ENCODE measurements at regions not wholly inside any gene's neighbourhood (a gene's known extent, or its start where the extent isn't known, plus 50 kb on each side); places are given as distances from the start of the nearest gene placed in this dataset.

GRCh38 chr6:94462231-94462630, 1042.9 kb upstream of the EPHA7 start:
- H3K4me3 ChIP-seq (ENCODE audit: low read depth in 1 of 2, low read length in 2 of 2), result no peak overlapping the region

DNA sequence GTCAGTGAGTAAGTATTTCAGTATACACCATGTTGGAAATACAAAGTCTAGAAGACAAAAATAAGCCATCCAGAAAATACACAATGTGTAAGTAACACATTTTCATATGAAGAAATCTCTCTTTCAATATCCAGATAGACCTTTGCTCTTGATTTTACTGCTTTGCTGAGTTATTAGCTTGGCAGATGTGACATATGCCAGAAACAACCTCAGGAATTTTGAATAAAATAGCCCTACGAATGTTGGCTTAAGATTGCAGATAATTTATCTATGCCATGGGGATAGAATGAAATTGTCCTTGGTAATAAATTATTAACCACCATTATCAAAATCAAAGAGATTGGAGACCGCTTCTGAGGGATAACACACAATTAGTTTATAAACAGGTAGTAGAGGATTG, 1036.9 kb upstream of the EPHA7 start:
- Histone ChIP-seq H3K4me1 (ENCODE audit: control insufficient read depth in 1 of 2, insufficient read depth in 2 of 2, low read length in 2 of 2) (no peaks in the 10 kb centered on the region), H3K27ac (ENCODE audit: low read length) (no peak overlapping the region), H3K4me3 (ENCODE audit: low read depth in 1 of 2, low read length in 2 of 2) (no peak overlapping the region), H3K36me3 (ENCODE audit: control insufficient read depth in 1 of 2, insufficient read depth in 2 of 2, low read length in 2 of 2) (no peaks in the 10 kb centered on the region), H3K9me3 (ENCODE audit: control insufficient read depth in 1 of 2, low read length in 2 of 2) (no peaks in the 10 kb centered on the region), H3K27me3 (ENCODE audit: low read depth, low read length) (no peaks in the 10 kb centered on the region)

More at GRCh38 chr6:94462231-94462630, 1042.9 kb upstream of the EPHA7 start:
- Histone ChIP-seq H3K4me1 (ENCODE audit: control insufficient read depth in 1 of 2, insufficient read depth in 2 of 2, low read length in 2 of 2) (no peaks in the 10 kb centered on the region), H3K9me3 (ENCODE audit: control insufficient read depth in 1 of 2, low read length in 2 of 2) (no peaks in the 10 kb centered on the region), H3K27me3 (ENCODE audit: low read depth, low read length) (no peaks in the 10 kb centered on the region), H3K36me3 (ENCODE audit: control insufficient read depth in 1 of 2, insufficient read depth in 2 of 2, low read length in 2 of 2) (no peaks in the 10 kb centered on the region), H3K27ac (ENCODE audit: low read length) (no peak overlapping the region)

DNA sequence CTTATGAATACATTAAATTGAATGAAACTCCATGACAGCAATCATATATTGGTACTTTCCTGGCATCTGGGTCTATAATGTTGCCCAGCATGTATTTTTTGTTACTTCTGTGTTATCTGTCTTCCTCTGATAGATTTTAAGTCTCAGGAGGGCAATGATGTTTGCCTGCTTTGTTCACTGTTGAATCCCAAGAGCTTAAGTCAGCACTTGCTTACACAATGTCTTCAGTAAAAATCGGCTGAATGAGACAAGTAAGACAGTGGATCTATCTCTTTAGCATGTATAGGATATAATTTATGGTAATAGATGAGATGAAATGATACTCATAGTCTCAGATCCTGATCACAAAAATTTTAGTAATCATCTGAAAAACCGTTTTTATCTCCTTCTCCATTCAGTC, 1034.9 kb upstream of the EPHA7 start:
- no peak overlapping the region for H3K4me3 ChIP-seq (ENCODE audit: low read depth in 1 of 2, low read length in 2 of 2)
- H3K4me1 ChIP-seq (ENCODE audit: control insufficient read depth in 1 of 2, insufficient read depth in 2 of 2, low read length in 2 of 2), result no peaks in the 10 kb centered on the region
- no peaks in the 10 kb centered on the region for H3K9me3 ChIP-seq (ENCODE audit: control insufficient read depth in 1 of 2, low read length in 2 of 2)
- H3K27me3 ChIP-seq (ENCODE audit: low read depth, low read length), result no peaks in the 10 kb centered on the region
- H3K27ac ChIP-seq (ENCODE audit: low read length), result no peak overlapping the region
- H3K36me3 ChIP-seq (ENCODE audit: control insufficient read depth in 1 of 2, insufficient read depth in 2 of 2, low read length in 2 of 2), result no peaks in the 10 kb centered on the region

GRCh38 chr6:94446120-94446519, 1026.8 kb upstream of the EPHA7 start:
- Histone ChIP-seq H3K4me1 (ENCODE audit: control insufficient read depth in 1 of 2, insufficient read depth in 2 of 2, low read length in 2 of 2) (no peaks in the 10 kb centered on the region), H3K27me3 (ENCODE audit: low read depth, low read length) (no peaks in the 10 kb centered on the region), H3K27ac (ENCODE audit: low read length) (no peak overlapping the region), H3K36me3 (ENCODE audit: control insufficient read depth in 1 of 2, insufficient read depth in 2 of 2, low read length in 2 of 2) (no peaks in the 10 kb centered on the region), H3K9me3 (ENCODE audit: control insufficient read depth in 1 of 2, low read length in 2 of 2) (no peaks in the 10 kb centered on the region), H3K4me3 (ENCODE audit: low read depth in 1 of 2, low read length in 2 of 2) (no peak overlapping the region)

DNA sequence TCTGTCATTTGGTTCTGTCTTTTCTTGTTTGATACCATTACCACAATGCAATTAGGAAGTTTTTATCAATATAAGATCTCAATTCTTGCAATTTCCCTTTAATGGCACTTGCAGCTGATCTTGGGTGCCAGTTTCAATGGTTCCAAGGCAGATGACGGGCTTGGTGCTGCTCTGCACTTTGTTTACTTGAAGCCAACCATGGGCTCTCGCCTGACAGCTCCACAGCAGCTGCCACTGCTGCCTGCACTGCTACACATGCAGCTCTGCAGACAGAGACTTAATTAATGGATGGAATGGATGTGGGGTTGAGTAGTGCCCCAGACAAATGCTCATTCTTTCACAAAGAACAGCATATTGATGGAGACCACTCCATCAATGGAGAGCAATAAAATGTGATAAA, 1024.3 kb upstream of the EPHA7 start:
- Histone ChIP-seq H3K27ac (ENCODE audit: low read length) (no peak overlapping the region), H3K4me1 (ENCODE audit: control insufficient read depth in 1 of 2, insufficient read depth in 2 of 2, low read length in 2 of 2) (no peaks in the 10 kb centered on the region), H3K27me3 (ENCODE audit: low read depth, low read length) (no peaks in the 10 kb centered on the region), H3K9me3 (ENCODE audit: control insufficient read depth in 1 of 2, low read length in 2 of 2) (no peaks in the 10 kb centered on the region), H3K4me3 (ENCODE audit: low read depth in 1 of 2, low read length in 2 of 2) (no peak overlapping the region), H3K36me3 (ENCODE audit: control insufficient read depth in 1 of 2, insufficient read depth in 2 of 2, low read length in 2 of 2) (no peaks in the 10 kb centered on the region)

DNA sequence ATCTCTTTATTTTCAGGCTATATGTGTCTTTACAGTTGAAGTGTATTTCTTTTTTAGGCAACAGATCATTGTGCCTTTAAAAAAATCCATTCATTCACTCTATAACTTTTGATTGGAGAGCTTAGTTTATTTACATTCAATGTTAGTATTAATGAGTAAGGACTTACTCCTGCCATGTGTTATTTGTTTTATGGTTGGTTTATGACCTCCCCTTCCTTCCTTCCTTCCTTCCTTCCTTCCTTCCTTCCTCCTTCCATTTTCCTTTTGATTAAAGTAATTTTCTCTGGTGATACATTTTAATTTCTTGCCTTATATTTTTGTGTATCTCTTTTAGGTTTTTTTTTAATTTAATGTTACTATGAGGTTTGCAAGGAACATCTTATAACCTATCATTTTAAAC, 1005.3 kb upstream of the EPHA7 start:
- Histone ChIP-seq H3K9me3 (ENCODE audit: control insufficient read depth in 1 of 2, low read length in 2 of 2) (peaks cover 0 to 3% of the 10 kb centered on the region in 2 donors), H3K27ac (ENCODE audit: low read length) (no peak overlapping the region), H3K4me3 (ENCODE audit: low read depth in 1 of 2, low read length in 2 of 2) (no peak overlapping the region), H3K36me3 (ENCODE audit: control insufficient read depth in 1 of 2, insufficient read depth in 2 of 2, low read length in 2 of 2) (no peaks in the 10 kb centered on the region), H3K27me3 (ENCODE audit: low read depth, low read length) (no peaks in the 10 kb centered on the region), H3K4me1 (ENCODE audit: control insufficient read depth in 1 of 2, insufficient read depth in 2 of 2, low read length in 2 of 2) (no peaks in the 10 kb centered on the region)

GRCh38 chr6:94417363-94417762, 998.0 kb upstream of the EPHA7 start:
- Histone ChIP-seq H3K9me3 (ENCODE audit: control insufficient read depth in 1 of 2, low read length in 2 of 2) (no peaks in the 10 kb centered on the region), H3K36me3 (ENCODE audit: control insufficient read depth in 1 of 2, insufficient read depth in 2 of 2, low read length in 2 of 2) (no peaks in the 10 kb centered on the region), H3K27ac (ENCODE audit: low read length) (no peak overlapping the region), H3K4me1 (ENCODE audit: control insufficient read depth in 1 of 2, insufficient read depth in 2 of 2, low read length in 2 of 2) (no peaks in the 10 kb centered on the region), H3K27me3 (ENCODE audit: low read depth, low read length) (no peaks in the 10 kb centered on the region), H3K4me3 (ENCODE audit: low read depth in 1 of 2, low read length in 2 of 2) (no peak overlapping the region)

- Histone ChIP-seq H3K27ac (ENCODE audit: low read length) (no peak overlapping the region), H3K4me1 (ENCODE audit: control insufficient read depth in 1 of 2, insufficient read depth in 2 of 2, low read length in 2 of 2) (no peaks in the 10 kb centered on the region), H3K36me3 (ENCODE audit: control insufficient read depth in 1 of 2, insufficient read depth in 2 of 2, low read length in 2 of 2) (no peaks in the 10 kb centered on the region), H3K27me3 (ENCODE audit: low read depth, low read length) (no peaks in the 10 kb centered on the region), H3K4me3 (ENCODE audit: low read depth in 1 of 2, low read length in 2 of 2) (no peak overlapping the region), H3K9me3 (ENCODE audit: control insufficient read depth in 1 of 2, low read length in 2 of 2) (no peaks in the 10 kb centered on the region)
Measured at GRCh38 chr6:94414041-94414440, 994.7 kb upstream of the EPHA7 start.

GRCh38 chr6:94401311-94401710, 982.0 kb upstream of the EPHA7 start:
- H3K9me3 ChIP-seq (ENCODE audit: control insufficient read depth in 1 of 2, low read length in 2 of 2), result no peaks in the 10 kb centered on the region
- H3K27me3 ChIP-seq (ENCODE audit: low read depth, low read length), result no peaks in the 10 kb centered on the region
- no peak overlapping the region for H3K27ac ChIP-seq (ENCODE audit: low read length)
- no peak overlapping the region for H3K4me3 ChIP-seq (ENCODE audit: low read depth in 1 of 2, low read length in 2 of 2)
- no peaks in the 10 kb centered on the region for H3K4me1 ChIP-seq (ENCODE audit: control insufficient read depth in 1 of 2, insufficient read depth in 2 of 2, low read length in 2 of 2)
- no peaks in the 10 kb centered on the region for H3K36me3 ChIP-seq (ENCODE audit: control insufficient read depth in 1 of 2, insufficient read depth in 2 of 2, low read length in 2 of 2)

DNA sequence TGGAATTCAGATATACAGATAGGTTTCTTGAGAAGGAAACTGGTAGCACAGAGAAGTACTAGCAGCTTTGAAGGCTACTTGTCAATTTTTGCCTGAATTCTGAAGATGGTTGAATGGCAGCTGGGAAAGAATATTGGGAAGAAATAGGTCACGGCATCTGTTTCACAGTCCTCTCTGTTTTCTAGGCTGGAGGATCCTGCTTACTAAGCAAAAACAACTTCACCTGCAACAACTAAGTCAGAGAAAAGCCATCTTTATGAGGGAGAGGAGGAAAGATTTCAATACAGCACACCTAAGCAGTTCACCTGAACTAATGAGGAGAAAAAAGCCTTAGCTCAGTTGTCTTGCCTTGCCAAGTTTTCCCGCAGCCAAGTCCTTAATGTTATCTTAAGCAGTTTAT, 975.5 kb upstream of the EPHA7 start:
- Histone ChIP-seq H3K9me3 (ENCODE audit: control insufficient read depth in 1 of 2, low read length in 2 of 2) (no peaks in the 10 kb centered on the region), H3K27ac (ENCODE audit: low read length) (no peak overlapping the region), H3K4me1 (ENCODE audit: control insufficient read depth in 1 of 2, insufficient read depth in 2 of 2, low read length in 2 of 2) (no peaks in the 10 kb centered on the region), H3K36me3 (ENCODE audit: control insufficient read depth in 1 of 2, insufficient read depth in 2 of 2, low read length in 2 of 2) (no peaks in the 10 kb centered on the region), H3K27me3 (ENCODE audit: low read depth, low read length) (no peaks in the 10 kb centered on the region), H3K4me3 (ENCODE audit: low read depth in 1 of 2, low read length in 2 of 2) (no peak overlapping the region)

DNA sequence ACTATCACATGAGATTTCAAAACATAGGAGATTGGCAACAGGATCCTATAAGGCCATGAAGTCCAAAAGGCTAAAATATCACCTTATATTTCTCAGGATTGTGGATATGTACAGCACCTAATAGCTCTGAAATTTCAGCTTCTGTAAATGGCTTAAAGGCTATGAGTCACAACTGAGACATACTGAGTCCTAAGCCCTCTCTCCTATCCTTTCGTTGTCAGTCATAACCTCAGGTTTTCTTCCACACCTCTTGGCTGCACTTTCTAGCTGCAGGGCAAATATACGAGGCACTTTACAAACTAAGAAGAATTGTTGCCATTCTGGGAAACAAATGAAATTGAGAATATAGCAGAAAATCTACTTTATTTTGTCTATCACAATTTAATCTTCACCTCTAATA, 969.9 kb upstream of the EPHA7 start:
- H3K27ac ChIP-seq (ENCODE audit: low read length), result no peak overlapping the region
- no peaks in the 10 kb centered on the region for H3K9me3 ChIP-seq (ENCODE audit: control insufficient read depth in 1 of 2, low read length in 2 of 2)
- no peaks in the 10 kb centered on the region for H3K36me3 ChIP-seq (ENCODE audit: control insufficient read depth in 1 of 2, insufficient read depth in 2 of 2, low read length in 2 of 2)
- no peak overlapping the region for H3K4me3 ChIP-seq (ENCODE audit: low read depth in 1 of 2, low read length in 2 of 2)
- H3K4me1 ChIP-seq (ENCODE audit: control insufficient read depth in 1 of 2, insufficient read depth in 2 of 2, low read length in 2 of 2), result no peaks in the 10 kb centered on the region
- no peaks in the 10 kb centered on the region for H3K27me3 ChIP-seq (ENCODE audit: low read depth, low read length)

- Histone ChIP-seq H3K27me3 (ENCODE audit: low read depth, low read length) (no peaks in the 10 kb centered on the region), H3K4me1 (ENCODE audit: control insufficient read depth in 1 of 2, insufficient read depth in 2 of 2, low read length in 2 of 2) (no peaks in the 10 kb centered on the region), H3K36me3 (ENCODE audit: control insufficient read depth in 1 of 2, insufficient read depth in 2 of 2, low read length in 2 of 2) (no peaks in the 10 kb centered on the region), H3K9me3 (ENCODE audit: control insufficient read depth in 1 of 2, low read length in 2 of 2) (no peaks in the 10 kb centered on the region), H3K27ac (ENCODE audit: low read length) (no peak overlapping the region), H3K4me3 (ENCODE audit: low read depth in 1 of 2, low read length in 2 of 2) (no peak overlapping the region)
Measured at GRCh38 chr6:94377835-94378234, 958.5 kb upstream of the EPHA7 start.
